OCI-LY1 (cell line): ENCODE measurements at regions not wholly inside any gene's neighbourhood (a gene's known extent, or its start where the extent isn't known, plus 50 kb on each side); places are given as distances from the start of the nearest gene placed in this dataset.
"Not testable (repeated sequence)": the region's sequence is repeated elsewhere in the genome, so short reads cannot be mapped to it uniquely, and the experiment has no call there.

Experiments
- H2AFZ ChIP-seq: fragments of 200-600 bp; sonication (generic), shearing (Covaris generic); 2 replicates; pipeline ENCODE4 v1.6.0; 2014; ENCODE audit warnings: antibody characterized with exemption, mild to moderate bottlenecking, low read length
- H3F3A ChIP-seq: fragments of 200-600 bp; sonication (generic), shearing (Covaris generic); 2 replicates; pipeline ENCODE4 v1.6.0; 2014; ENCODE audit warnings: mild to moderate bottlenecking, antibody characterized with exemption, low read length, moderate library complexity; ENCODE audit not compliant: insufficient read depth
- H3K27ac ChIP-seq: fragments of 200-600 bp; sonication (generic); 2 replicates; pipeline ENCODE4 v1.5.1; 2014; ENCODE audit warnings: low read length, mixed run types, mild to moderate bottlenecking, low read depth; ENCODE audit not compliant: poor library complexity, severe bottlenecking
- H3K27me3 ChIP-seq: fragments of 200-600 bp; sonication (generic); 2 replicates; pipeline ENCODE4 v1.6.0; 2014; ENCODE audit warnings: antibody characterized with exemption, mild to moderate bottlenecking, low read length, moderate library complexity; ENCODE audit not compliant: insufficient read depth
- H3K36me3 ChIP-seq: fragments of 200-600 bp; sonication (generic); 2 replicates; pipeline ENCODE4 v1.6.1; 2014; ENCODE audit warnings: mild to moderate bottlenecking, antibody characterized with exemption, low read length, moderate library complexity, mixed read lengths; ENCODE audit not compliant: insufficient read depth
- H3K4me1 ChIP-seq: fragments of 200-600 bp; sonication (generic); 2 replicates; pipeline ENCODE4 v1.5.1; 2014; ENCODE audit warnings: mild to moderate bottlenecking, low read length, moderate library complexity; ENCODE audit not compliant: insufficient read depth, severe bottlenecking
- H3K4me2 ChIP-seq: fragments of 200-600 bp; sonication (generic), shearing (Covaris generic); 2 replicates; pipeline ENCODE4 v1.6.1; 2014; ENCODE audit warnings: low read length
- H3K4me3 ChIP-seq: fragments of 200-600 bp; sonication (generic); 2 replicates; pipeline ENCODE4 v1.5.1; 2014; ENCODE audit warnings: low read length, low read depth, mild to moderate bottlenecking, mixed read lengths; ENCODE audit not compliant: poor library complexity, severe bottlenecking
- H3K79me2 ChIP-seq: fragments of 200-600 bp; shearing (Covaris generic); 2 replicates; pipeline ENCODE4 v1.6.1; 2016; ENCODE audit warnings: mixed run types, low read length, mixed read lengths; ENCODE audit not compliant: insufficient read depth
- H3K9ac ChIP-seq: fragments of 200-600 bp; sonication (generic), shearing (Covaris generic); 2 replicates; pipeline ENCODE4 v1.6.1; 2014; ENCODE audit warnings: mild to moderate bottlenecking, low read length, mixed read lengths
- H3K9me2 ChIP-seq: fragments of 200-600 bp; sonication (generic), shearing (Covaris generic); 2 replicates; pipeline ENCODE4 v1.6.1; 2014; ENCODE audit warnings: low read depth, mild to moderate bottlenecking, low read length, mixed read lengths
- H3K9me3 ChIP-seq: fragments of 200-600 bp; shearing (Covaris generic); 2 replicates; pipeline ENCODE4 v1.6.1; 2014; ENCODE audit warnings: low read length, mixed read lengths
- H4K20me1 ChIP-seq: fragments of 200-600 bp; sonication (generic), shearing (Covaris generic); 2 replicates; pipeline ENCODE4 v1.6.0; 2016; ENCODE audit warnings: mild to moderate bottlenecking, low read length; ENCODE audit not compliant: insufficient read depth
- EZH2 ChIP-seq: fragments of 200-600 bp; sonication (generic), shearing (Covaris generic); IDR thresholded peaks from 2 replicates; pipeline ENCODE4 v1.8.0; 2017; ENCODE audit warnings: borderline replicate concordance, mixed run types, mild to moderate bottlenecking, antibody characterized with exemption, low read length, moderate library complexity, mixed read lengths
- TF ChIP-seq, protein P1 (sequence below): fragments of 200-600 bp; sonication (generic), shearing (Covaris generic); IDR thresholded peaks from 2 replicates; pipeline ENCODE4 v1.5.1; 2017; ENCODE audit warnings: mild to moderate bottlenecking, antibody characterized with exemption, low read length, moderate library complexity, mixed read lengths

DNA sequence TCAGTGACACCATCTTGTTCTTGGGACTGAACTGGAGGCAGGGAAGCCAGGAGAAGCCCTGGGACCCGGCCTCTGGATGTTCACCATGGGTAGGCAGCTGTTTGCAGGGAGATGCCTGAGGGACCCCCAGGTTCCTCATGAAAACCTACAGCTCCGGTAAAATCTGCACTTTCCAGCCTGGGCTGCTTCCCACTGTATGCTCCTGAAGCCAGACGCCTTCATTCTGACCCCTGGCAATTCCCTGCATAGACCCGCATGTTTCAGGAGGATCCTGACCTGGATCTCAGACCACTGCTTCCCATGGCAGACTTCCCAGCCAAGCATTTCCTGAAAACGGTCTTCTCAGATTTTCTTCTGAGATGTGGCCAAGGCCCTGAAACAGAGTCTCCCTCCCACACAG, 306.7 kb downstream of the PREX1 start:
- TF ChIP-seq, protein P1, sequence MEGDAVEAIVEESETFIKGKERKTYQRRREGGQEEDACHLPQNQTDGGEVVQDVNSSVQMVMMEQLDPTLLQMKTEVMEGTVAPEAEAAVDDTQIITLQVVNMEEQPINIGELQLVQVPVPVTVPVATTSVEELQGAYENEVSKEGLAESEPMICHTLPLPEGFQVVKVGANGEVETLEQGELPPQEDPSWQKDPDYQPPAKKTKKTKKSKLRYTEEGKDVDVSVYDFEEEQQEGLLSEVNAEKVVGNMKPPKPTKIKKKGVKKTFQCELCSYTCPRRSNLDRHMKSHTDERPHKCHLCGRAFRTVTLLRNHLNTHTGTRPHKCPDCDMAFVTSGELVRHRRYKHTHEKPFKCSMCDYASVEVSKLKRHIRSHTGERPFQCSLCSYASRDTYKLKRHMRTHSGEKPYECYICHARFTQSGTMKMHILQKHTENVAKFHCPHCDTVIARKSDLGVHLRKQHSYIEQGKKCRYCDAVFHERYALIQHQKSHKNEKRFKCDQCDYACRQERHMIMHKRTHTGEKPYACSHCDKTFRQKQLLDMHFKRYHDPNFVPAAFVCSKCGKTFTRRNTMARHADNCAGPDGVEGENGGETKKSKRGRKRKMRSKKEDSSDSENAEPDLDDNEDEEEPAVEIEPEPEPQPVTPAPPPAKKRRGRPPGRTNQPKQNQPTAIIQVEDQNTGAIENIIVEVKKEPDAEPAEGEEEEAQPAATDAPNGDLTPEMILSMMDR, result no peak
- no peak for TF ChIP-seq EZH2
- H3F3A ChIP-seq, result no peaks in the 10 kb centered on the region
- no peak overlapping the region for H2AFZ ChIP-seq
- H3K27ac ChIP-seq, result no peak overlapping the region
- H3K4me2 ChIP-seq, result no peak overlapping the region
- no peaks in the 10 kb centered on the region for H3K4me1 ChIP-seq
- H3K36me3 ChIP-seq, result no peaks in the 10 kb centered on the region
- no peaks in the 10 kb centered on the region for H3K79me2 ChIP-seq
- H3K9me3 ChIP-seq, result no peaks in the 10 kb centered on the region
- H3K4me3 ChIP-seq, result no peak overlapping the region
- H3K9me2 ChIP-seq, result no peaks in the 10 kb centered on the region
- no peaks in the 10 kb centered on the region for H4K20me1 ChIP-seq
- H3K27me3 ChIP-seq, result no peaks in the 10 kb centered on the region
- H3K9ac ChIP-seq, result no peak overlapping the region

DNA sequence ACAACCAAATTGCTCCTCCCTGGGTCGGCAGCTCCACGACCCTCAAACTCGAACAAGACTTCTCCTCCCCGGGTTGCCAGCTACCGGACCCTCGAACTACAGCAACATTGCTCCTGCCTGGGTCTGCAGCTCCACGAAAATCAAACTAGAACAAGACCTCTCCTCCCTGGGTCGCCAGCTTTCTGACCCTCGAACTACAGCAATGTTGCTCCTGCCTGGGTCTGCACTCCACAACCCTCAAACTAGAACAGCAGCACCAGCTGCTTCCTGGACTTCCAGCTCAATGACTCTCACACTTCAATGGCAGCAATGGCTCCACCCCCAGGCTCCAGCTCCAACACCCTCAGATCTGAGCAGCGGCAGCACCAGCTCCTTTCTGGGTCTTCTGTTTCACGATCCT, 311.6 kb downstream of the PREX1 start:
- H2AFZ ChIP-seq, H4K20me1 ChIP-seq, H3K4me2 ChIP-seq, H3K27me3 ChIP-seq, H3K4me3 ChIP-seq, H3K9me2 ChIP-seq, H3K36me3 ChIP-seq, H3K27ac ChIP-seq, H3K9me3 ChIP-seq, H3K79me2 ChIP-seq, H3F3A ChIP-seq, H3K4me1 ChIP-seq, H3K9ac ChIP-seq: not testable (repeated sequence)

DNA sequence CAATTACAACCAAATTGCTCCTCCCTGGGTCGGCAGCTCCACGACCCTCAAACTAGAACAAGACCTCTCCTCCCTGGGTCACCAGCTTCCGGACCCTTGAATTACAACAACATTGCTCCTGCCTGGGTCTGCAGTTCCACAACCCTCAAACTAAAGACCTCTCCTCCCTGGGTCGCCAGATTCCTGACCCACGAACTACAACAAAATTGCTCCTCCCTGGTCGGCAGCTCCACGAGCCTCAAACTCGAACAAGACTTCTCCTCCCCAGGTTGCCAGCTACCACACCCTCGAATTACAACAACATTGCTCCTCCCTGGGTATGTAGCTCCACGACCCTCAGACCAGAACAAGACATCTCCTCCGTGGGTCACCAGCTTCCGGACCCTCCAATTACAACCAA, 313.2 kb downstream of the PREX1 start:
- not testable (repeated sequence) for H3K4me2 ChIP-seq, H3K9me2 ChIP-seq, H3K9ac ChIP-seq, H2AFZ ChIP-seq, H3K79me2 ChIP-seq, H3F3A ChIP-seq, H3K27ac ChIP-seq, H3K36me3 ChIP-seq, H3K4me3 ChIP-seq, H3K9me3 ChIP-seq, H4K20me1 ChIP-seq, H3K4me1 ChIP-seq, H3K27me3 ChIP-seq

DNA sequence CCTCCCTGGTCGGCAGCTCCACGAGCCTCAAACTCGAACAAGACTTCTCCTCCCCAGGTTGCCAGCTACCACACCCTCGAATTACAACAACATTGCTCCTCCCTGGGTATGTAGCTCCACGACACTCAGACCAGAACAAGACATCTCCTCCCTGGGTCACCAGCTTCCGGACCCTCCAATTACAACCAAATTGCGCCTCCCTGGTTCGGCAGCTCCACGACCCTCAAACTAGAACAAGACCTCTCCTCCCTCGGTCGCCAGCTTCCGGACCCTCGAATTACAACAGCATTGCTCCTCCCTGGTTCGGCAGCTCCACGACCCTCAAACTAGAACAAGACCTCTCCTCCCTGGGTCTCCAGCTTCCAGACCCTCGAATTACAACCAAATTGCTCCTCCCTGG, 315.3 kb downstream of the PREX1 start:
- H3K27ac ChIP-seq, H3K36me3 ChIP-seq, H3F3A ChIP-seq, H3K4me3 ChIP-seq, H3K4me2 ChIP-seq, H4K20me1 ChIP-seq, H3K9ac ChIP-seq, H3K9me3 ChIP-seq, H3K9me2 ChIP-seq, H3K79me2 ChIP-seq, H3K27me3 ChIP-seq, H3K4me1 ChIP-seq, H2AFZ ChIP-seq: not testable (repeated sequence)

DNA sequence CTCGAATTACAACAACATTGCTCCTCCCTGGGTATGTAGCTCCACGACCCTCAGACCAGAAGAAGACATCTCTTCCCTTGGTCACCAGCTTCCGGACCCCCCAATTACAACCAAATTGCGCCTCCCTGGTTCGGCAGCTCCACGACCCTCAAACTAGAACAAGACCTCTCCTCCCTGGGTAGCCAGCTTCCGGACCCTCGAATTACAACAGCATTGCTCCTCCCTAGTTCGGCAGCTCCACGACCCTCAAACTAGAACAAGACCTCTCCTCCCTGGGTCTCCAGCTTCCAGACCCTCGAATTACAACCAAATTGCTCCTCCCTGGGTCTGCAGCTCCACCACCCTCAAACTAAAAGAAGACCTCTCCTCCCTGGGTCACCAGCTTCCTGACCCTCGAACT, 322.7 kb downstream of the PREX1 start:
- H3K4me3 ChIP-seq, H3K9me2 ChIP-seq: not testable (repeated sequence)

More for the DNA sequence above, 322.7 kb downstream of the PREX1 start:
- H3K79me2 ChIP-seq, H2AFZ ChIP-seq, H3K27ac ChIP-seq, H3K4me2 ChIP-seq, H3K9me3 ChIP-seq, H3K36me3 ChIP-seq, H4K20me1 ChIP-seq, H3K4me1 ChIP-seq, H3F3A ChIP-seq, H3K9ac ChIP-seq, H3K27me3 ChIP-seq: not testable (repeated sequence)
